NCI-H526 (cell line): ENCODE measurements at regions not wholly inside any gene's neighbourhood (a gene's known extent, or its start where the extent isn't known, plus 50 kb on each side); places are given as distances from the start of the nearest gene placed in this dataset.
A peak's percentile ranks its signal among the peaks of the same experiment; 100 is the strongest.

Source experiments
- DNase-seq, 2 experiments: peaks; one replicate each; lab custom pipeline; 2025; lab: John Stamatoyannopoulos, UW

DNA sequence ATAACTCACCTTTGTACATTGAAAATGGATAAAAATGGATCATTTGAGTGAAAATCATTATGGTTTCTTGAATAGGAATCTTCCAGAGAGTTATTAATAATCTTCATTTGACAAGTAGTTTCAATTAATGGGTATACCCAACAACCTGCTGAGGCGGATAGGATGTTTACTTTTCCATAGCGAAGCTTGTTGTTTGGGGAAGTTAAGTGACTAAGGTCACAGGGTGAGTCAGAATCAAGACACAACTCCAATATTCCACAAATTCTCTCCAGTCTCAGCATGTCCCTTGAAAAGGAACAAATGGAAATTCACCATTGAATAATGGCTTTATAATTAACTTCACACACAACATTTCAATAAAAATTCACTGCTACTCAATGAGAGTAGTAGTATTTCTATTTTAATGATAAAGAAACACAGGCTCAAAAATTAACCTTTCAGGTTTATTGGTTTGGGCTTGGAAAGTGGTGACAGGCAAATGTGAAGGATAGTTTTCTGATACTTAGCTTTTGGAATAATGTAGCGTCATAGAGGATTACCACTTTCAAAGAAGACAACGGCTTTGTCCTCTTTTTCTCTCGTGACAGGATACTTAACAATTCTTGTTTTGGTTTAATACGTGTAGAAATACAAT is 211.3 kb downstream of the GPD2 start:
- no peak for DNase-seq

DNA sequence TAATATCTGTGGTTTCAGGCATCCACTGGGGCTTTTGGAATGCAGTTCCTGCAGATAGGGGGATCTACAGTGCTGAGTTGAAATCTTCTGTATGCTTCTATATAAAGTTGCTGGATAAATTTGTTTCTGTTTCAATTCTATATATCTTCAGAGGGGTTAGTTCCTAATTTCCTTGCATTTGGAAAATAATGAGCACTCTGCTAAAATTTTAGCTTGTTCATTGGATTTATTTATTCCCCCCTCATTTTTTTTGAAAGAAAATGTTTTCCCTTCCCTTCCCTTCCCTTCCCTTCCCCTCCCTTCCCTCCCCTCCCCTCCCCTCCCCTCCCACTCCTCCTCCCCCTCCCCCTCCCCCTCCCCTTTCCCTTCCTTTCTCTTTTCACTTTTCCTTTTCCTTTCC is 212.3 kb downstream of the GPD2 start:
- no peak for DNase-seq

- DNase-seq: no peak
Measured at GRCh38 chr2:156649596-156649995, 213.4 kb downstream of the GPD2 start.

DNA sequence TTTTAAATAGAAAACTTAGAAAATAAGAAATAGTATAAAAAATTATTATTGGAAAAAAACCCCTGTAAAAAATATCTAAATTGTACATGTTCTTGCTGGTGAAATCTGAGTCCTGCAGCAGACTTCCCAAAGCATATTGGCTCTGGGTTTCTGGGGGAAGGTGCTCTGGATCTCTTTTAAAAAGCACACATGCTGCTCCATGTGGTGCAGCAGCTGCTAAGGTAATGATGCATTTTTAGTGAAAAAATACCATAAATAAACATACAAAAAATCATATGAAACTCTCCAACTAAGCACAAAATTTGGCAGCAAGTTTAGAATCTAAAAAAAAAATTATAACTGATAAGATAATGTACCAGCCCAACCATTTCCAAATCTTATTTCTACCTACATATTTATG is 216.5 kb downstream of the GPD2 start:
- no peak for DNase-seq

DNA sequence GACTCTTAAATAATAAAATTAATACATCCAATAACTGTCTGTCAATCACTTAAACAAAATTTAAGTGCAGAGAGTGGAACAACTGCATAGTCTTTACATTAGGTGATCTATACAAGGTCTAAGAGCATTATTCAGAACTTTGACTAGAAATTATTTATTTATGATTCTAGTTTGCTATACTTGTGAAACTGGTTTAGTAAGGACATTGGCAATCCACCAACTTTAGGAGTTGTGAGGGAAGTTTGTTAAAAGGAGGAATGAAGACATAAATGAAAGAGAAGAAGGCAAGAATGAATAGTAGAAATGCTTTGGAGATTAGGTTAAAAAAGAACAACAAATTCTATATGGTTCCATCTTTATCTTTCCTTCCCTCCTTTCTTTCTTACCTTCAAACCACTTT is 217.5 kb downstream of the GPD2 start:
- no peak for DNase-seq

GRCh38 chr2:156657809-156658208 is 221.6 kb downstream of the GPD2 start:
- DNase-seq: no peak

DNA sequence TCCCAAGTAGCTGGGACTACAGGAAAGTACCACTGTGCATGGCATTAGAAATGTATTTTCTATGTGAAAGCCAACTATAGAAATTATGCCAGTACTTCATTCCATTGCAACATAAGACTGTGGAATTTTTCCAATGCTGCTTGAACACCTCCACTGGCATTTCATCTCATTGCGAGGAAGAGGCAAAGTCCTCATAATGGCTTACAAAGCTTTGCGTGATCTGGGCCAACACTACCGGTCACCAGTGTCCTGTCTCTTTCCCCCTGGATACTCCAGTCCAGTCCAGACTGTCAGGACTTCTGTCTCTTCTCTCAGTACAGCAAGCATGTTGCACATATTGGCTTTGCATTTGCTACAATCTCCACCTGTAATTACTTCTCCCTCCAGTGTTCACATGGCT is 223.5 kb downstream of the GPD2 start:
- no peak for DNase-seq

GRCh38 chr2:156663757-156664409 is 227.7 kb downstream of the GPD2 start:
- DNase-seq: no peak

- DNase-seq: no peak
Measured at GRCh38 chr2:156666130-156666785, 230.1 kb downstream of the GPD2 start.

DNA sequence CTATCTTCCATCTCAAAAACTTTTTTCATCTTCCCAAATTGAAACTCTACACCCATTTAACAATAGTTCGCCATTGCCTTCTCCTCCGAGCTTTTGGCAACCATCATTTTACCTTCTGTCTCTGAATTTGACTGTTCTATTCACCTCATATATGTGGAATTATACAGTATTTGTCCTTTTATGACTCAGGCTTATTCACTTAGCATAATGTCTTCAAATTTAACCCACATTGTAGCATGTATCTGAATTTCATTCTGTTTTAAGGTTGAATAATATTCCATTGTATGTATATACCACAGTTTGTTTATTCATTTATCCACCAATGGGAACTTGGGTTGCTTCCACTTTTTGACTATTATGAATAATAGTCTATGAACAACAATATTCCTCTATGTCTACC is 233.9 kb downstream of the GPD2 start:
- no peak for DNase-seq

DNA sequence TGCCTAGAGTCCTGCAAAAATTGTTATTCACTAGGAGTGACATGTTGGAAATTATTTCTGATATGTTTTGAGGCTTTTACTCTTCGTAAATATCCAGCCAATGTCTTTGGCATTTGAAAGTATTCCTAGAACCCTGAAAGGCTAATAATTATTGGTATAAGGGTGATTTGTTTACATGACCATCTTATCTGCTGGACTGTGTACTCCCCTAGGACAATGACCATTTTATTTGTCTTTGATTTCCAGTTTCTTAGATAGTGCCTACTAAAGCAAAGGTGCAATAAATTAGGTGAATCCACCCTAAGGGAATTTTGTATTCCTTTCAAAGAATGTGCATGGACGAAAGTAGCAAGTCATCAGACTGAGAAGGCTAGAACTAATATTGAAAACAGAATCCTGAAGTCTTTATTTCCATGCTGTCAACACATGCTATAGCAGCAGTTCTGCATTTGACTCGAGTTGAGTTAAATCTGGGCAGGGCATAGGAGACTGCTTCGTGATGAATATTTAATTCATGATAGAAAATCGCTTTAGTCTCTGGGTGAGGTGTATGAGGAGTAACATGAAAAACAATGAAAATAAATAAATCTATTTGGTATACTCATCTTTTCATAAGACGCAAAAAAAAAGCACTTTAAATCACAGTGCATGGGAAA is 235.7 kb downstream of the GPD2 start:
- DNase-seq: no peak

DNA sequence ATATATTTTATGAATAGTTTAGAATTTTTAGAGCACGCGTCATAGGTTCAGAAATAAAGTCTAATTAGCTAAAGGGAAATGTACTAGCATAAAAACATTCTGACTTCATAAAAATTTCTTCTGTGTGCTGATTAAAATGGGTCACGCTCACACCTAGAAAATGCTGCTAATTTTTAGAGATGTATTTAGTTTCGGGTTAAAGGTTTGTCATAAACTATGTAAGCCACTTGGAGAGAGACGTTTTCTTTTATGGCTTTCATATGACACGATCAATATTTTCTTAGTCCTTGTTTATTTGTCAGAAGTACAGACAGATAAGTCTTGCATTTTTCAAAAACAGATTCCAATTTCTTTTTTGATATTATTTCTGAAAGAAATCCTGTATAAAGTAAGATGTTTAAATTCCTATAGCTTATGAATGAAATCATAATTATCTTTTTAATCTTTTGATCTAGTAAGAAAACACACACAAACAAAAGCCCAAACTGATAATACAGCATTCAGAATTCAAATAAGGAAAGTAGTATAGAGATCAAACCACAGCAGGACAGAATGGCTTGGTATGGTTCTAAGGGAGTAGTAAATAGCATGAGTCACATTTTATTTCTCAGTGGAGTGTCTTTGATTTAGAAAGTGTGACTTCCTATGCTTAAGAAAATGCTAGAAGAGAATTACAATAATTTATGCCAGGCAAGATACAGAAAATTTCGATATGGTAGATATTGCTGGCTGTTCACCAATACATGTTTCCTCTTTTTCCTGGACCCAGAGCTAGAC is 236.6 kb downstream of the GPD2 start:
- DNase-seq: no peak

- no peak for DNase-seq
Measured at GRCh38 chr2:156673333-156673615, 237.1 kb downstream of the GPD2 start.

GRCh38 chr2:156673981-156674380 is 237.8 kb downstream of the GPD2 start:
- no peak for DNase-seq

GRCh38 chr2:156675896-156676295 is 239.7 kb downstream of the GPD2 start:
- DNase-seq: no peak

DNA sequence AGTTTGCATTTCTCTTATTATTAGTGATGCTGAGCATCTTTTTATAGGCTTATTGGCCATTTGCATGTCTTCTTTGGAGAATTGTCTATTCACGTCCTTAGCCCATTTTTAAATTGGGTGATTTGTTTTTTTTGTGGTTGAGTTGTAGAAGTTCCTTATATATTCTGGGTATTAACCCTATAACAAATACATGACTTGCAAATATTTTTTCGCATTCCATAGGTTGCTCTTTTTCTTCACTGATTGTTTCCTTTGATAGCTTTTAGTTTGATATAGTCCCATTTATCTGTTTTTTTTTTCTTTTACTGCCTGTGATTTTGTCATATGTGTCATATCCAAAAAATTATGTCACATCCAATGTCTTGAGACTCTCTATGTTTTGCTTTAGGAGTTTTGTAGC is 243.6 kb downstream of the GPD2 start:
- no peak for DNase-seq

- DNase-seq: no peak
Measured at GRCh38 chr2:156680266-156680665, 244.1 kb downstream of the GPD2 start.

GRCh38 chr2:156687126-156687525 is 250.9 kb downstream of the GPD2 start:
- DNase-seq: no peak

- DNase-seq: no peak
Measured at GRCh38 chr2:156687715-156688114, 251.5 kb downstream of the GPD2 start.

DNA sequence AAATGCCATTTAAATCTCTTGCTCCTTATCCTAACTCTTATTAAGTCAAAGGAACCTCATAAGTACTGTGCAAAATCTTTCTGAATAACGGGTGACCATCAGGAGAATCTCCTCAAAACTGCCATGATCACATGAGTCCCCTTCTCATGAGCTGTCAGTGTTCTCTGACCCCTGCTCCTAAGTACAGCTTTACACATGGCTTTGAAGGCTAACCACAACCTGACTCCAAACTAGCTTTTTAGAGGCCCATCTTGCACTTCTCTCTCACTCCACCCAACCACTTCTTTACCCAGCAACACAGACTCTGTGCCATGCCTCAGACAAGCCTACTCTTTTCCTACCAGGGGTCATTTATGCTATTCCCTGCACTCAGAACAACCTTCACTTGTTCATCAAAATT is 253.8 kb downstream of the GPD2 start:
- no peak for DNase-seq

- DNase-seq: no peak
Measured at GRCh38 chr2:156691014-156691413, 254.8 kb downstream of the GPD2 start.

DNA sequence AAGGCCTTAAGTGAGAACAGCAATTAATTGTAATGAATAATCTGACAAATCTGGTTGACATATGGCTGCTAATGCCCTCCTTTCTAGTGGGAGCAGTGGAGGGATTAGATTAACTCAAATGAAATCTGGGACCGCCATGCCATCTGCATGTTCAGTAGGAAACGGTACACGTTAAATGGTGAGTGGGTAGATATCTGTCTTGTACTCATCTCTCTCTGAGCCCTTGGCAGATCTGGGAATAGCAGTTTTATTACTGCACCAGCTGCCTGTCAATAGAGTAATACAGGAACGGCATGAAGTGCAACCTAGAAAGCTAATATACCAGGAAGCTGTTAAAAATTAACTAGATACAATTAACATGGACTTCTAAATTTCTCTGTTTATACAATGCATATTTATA is 258.8 kb downstream of the GPD2 start:
- DNase-seq: peak in 1 of 2 experiments; percentile 7

- DNase-seq: no peak
Measured at GRCh38 chr2:156695595-156695994, 259.4 kb downstream of the GPD2 start.
